H9 (cell line): ENCODE measurements at regions not wholly inside any gene's neighbourhood (a gene's known extent, or its start where the extent isn't known, plus 50 kb on each side); places are given as distances from the start of the nearest gene placed in this dataset.
"Not testable (repeated sequence)": the region's sequence is repeated elsewhere in the genome, so short reads cannot be mapped to it uniquely, and the experiment has no call there.

Experiments
- DNase-seq: peaks from one replicate; pipeline ENCODE4 v3.0.0-alpha.2; 2017
- H2AFZ ChIP-seq: one replicate; pipeline ENCODE4 v1.6.1; 2013; ENCODE audit warnings: mild to moderate bottlenecking, low read length, control low read depth, moderate library complexity
- H2AK5ac ChIP-seq: 2 replicates; pipeline ENCODE4 v1.6.1; 2013; ENCODE audit warnings: low read length, control low read depth, mixed read lengths; ENCODE audit not compliant: insufficient read length
- H2BK120ac ChIP-seq: one replicate; pipeline ENCODE4 v1.6.1; 2013; ENCODE audit warnings: low read depth, mild to moderate bottlenecking, low read length, control low read depth, inconsistent platforms; ENCODE audit not compliant: poor library complexity, severe bottlenecking
- H2BK12ac ChIP-seq: 2 replicates; pipeline ENCODE4 v1.6.1; 2013; ENCODE audit warnings: low read length, control low read depth, mixed read lengths, low read depth; ENCODE audit not compliant: insufficient read length
- H2BK15ac ChIP-seq: 2 replicates; pipeline ENCODE4 v1.6.1; 2013; ENCODE audit warnings: low read depth, low read length, control low read depth
- H2BK20ac ChIP-seq: one replicate; pipeline ENCODE4 v1.6.1; 2013; ENCODE audit warnings: low read depth, mild to moderate bottlenecking, low read length, control low read depth, inconsistent platforms; ENCODE audit not compliant: poor library complexity, severe bottlenecking
- H2BK5ac ChIP-seq: 2 replicates; pipeline ENCODE4 v1.6.1; 2013; ENCODE audit warnings: low read length, control low read depth, mixed read lengths; ENCODE audit not compliant: insufficient read length
- H3K14ac ChIP-seq: 2 replicates; pipeline ENCODE4 v1.6.1; 2013; ENCODE audit warnings: low read length, control low read depth; ENCODE audit not compliant: insufficient read depth
- H3K18ac ChIP-seq: 2 replicates; pipeline ENCODE4 v1.6.1; 2013; ENCODE audit warnings: low read depth, mild to moderate bottlenecking, mixed read lengths, low read length, control low read depth; ENCODE audit not compliant: insufficient read length
- H3K23ac ChIP-seq: 2 replicates; pipeline ENCODE4 v1.6.1; 2013; ENCODE audit warnings: low read length, control low read depth, mixed read lengths, low read depth; ENCODE audit not compliant: insufficient read length
- H3K23me2 ChIP-seq: 2 replicates; pipeline ENCODE4 v1.6.1; 2013; ENCODE audit warnings: low read depth, mild to moderate bottlenecking, mixed read lengths, low read length, control low read depth; ENCODE audit not compliant: insufficient read length, poor library complexity, severe bottlenecking
- H3K27ac ChIP-seq: 2 replicates; pipeline ENCODE4 v1.5.1; 2013; ENCODE audit warnings: low read length, control low read depth, mixed read lengths, low read depth; ENCODE audit not compliant: insufficient read length
- H3K27me3 ChIP-seq: 2 replicates; pipeline ENCODE4 v1.6.1; 2013; ENCODE audit warnings: low read length, control low read depth, inconsistent platforms; ENCODE audit not compliant: insufficient read depth
- H3K4ac ChIP-seq: 2 replicates; pipeline ENCODE4 v1.6.1; 2013; ENCODE audit warnings: low read depth, mild to moderate bottlenecking, control low read depth, inconsistent platforms, low read length, moderate library complexity
- H3K4me1 ChIP-seq: 2 replicates; pipeline ENCODE4 v1.6.1; 2013; ENCODE audit warnings: low read length, control low read depth, inconsistent platforms; ENCODE audit not compliant: insufficient read depth
- H3K4me2 ChIP-seq: 2 replicates; pipeline ENCODE4 v1.6.1; 2013; ENCODE audit warnings: low read length, control low read depth, mixed read lengths; ENCODE audit not compliant: insufficient read length, insufficient read depth
- H3K56ac ChIP-seq: 2 replicates; pipeline ENCODE4 v1.6.1; 2013; ENCODE audit warnings: low read depth, mild to moderate bottlenecking, mixed read lengths, low read length, control low read depth; ENCODE audit not compliant: insufficient read length
- H3K79me1 ChIP-seq: 2 replicates; pipeline ENCODE4 v1.6.1; 2013; ENCODE audit warnings: low read depth, mild to moderate bottlenecking, moderate library complexity, low read length, control low read depth, inconsistent platforms; ENCODE audit not compliant: insufficient read depth, poor library complexity, severe bottlenecking
- H3K79me2 ChIP-seq: 2 replicates; pipeline ENCODE4 v1.6.1; 2013; ENCODE audit warnings: low read length, control low read depth, inconsistent platforms; ENCODE audit not compliant: insufficient read depth
- H3K9ac ChIP-seq: 2 replicates; pipeline ENCODE4 v1.6.1; 2013; ENCODE audit warnings: low read length, control low read depth, mixed read lengths; ENCODE audit not compliant: insufficient read length; ENCODE audit errors: extremely low read depth
- H3K9me3 ChIP-seq: one replicate; pipeline ENCODE4 v1.6.1; 2013; ENCODE audit warnings: low read depth, low read length, inconsistent platforms; ENCODE audit not compliant: control insufficient read depth
- H3T11ph ChIP-seq: one replicate; pipeline ENCODE4 v1.6.1; 2013; ENCODE audit warnings: mild to moderate bottlenecking, low read length, control low read depth, inconsistent platforms
- H4K20me1 ChIP-seq: one replicate; pipeline ENCODE4 v1.6.1; 2013; ENCODE audit not compliant: control insufficient read depth, insufficient read length, insufficient read depth
- H4K5ac ChIP-seq: 2 replicates; pipeline ENCODE4 v1.6.1; 2013; ENCODE audit warnings: low read depth, mild to moderate bottlenecking, mixed read lengths, low read length, control low read depth; ENCODE audit not compliant: insufficient read length
- H4K8ac ChIP-seq: replicated peaks from 2 replicates; pipeline ENCODE4 v1.6.1; 2013; ENCODE audit warnings: low read length, control low read depth, mixed read lengths, low read depth; ENCODE audit not compliant: insufficient read length
- H4K91ac ChIP-seq: 2 replicates; pipeline ENCODE4 v1.6.1; 2013; ENCODE audit warnings: low read depth, mild to moderate bottlenecking, moderate library complexity, mixed read lengths, low read length, control low read depth; ENCODE audit not compliant: insufficient read length
- H3K27ac Mint-ChIP-seq, 3 experiments: 2 replicates in 2 of 3; 3 replicates in 1 of 3; pipeline ENCODE4 v1.8.0; 2020 to 2021; ENCODE audit warnings: mixed read lengths in 3 of 3, mild to moderate bottlenecking in 1 of 3, moderate library complexity in 1 of 3
- H3K27me3 Mint-ChIP-seq: 2 replicates; pipeline ENCODE4 v1.8.0; 2021; ENCODE audit warnings: low read depth, mild to moderate bottlenecking, moderate library complexity, mixed read lengths
- H3K36me3 Mint-ChIP-seq, 3 experiments: 2 replicates in 2 of 3; 3 replicates in 1 of 3; pipeline ENCODE4 v1.8.0; 2020 to 2021; ENCODE audit warnings: low read depth in 3 of 3, mixed read lengths in 3 of 3; ENCODE audit not compliant: insufficient read depth in 1 of 3
- H3K4me1 Mint-ChIP-seq, 2 experiments: 2 replicates each; pipeline ENCODE4 v1.8.0; 2020; ENCODE audit warnings: mixed read lengths in 2 of 2
- H3K4me3 Mint-ChIP-seq, 2 experiments: 2 replicates in 1 of 2; 3 replicates in 1 of 2; pipeline ENCODE4 v1.8.0; 2020 to 2021; ENCODE audit warnings: mild to moderate bottlenecking in 2 of 2, mixed read lengths in 2 of 2, moderate library complexity in 1 of 2
- H3K9me3 Mint-ChIP-seq, 2 experiments: 2 replicates in 1 of 2; 3 replicates in 1 of 2; pipeline ENCODE4 v1.8.0; 2020; ENCODE audit warnings: mild to moderate bottlenecking in 2 of 2, mixed read lengths in 2 of 2, moderate library complexity in 1 of 2
- WGBS: extraction: QIAGEN DNeasy Blood & Tissue Kit; methylation state at CpG from one replicate; pipeline ENCODE4 v1.1.7; 2013; ENCODE audit warnings: missing lambda C conversion rate, low lambda C conversion rate, mixed read lengths; ENCODE audit not compliant: insufficient read length; ENCODE audit errors: extremely low coverage; 5-methylcytosine and 5-hydroxymethylcytosine counted together
- TF ChIP-seq, protein P1 (sequence below): fragments of 200-600 bp; sonication (generic); conservative IDR thresholded peaks from 3 replicates; pipeline ENCODE4 v1.8.0; 2021; ENCODE audit warnings: antibody characterized with exemption, mild to moderate bottlenecking

GRCh38 chr14:52175982-52176502 lies 91.5 kb upstream of the PTGDR start:
- no peak overlapping the region for H3K23ac ChIP-seq
- no peak overlapping the region for H2BK12ac ChIP-seq
- H3K79me2 ChIP-seq: no peaks in the 10 kb centered on the region
- peaks cover 47 to 59% of the 10 kb centered on the region in 2 experiments for H3K9me3 Mint-ChIP-seq
- H3K27ac ChIP-seq: no peak overlapping the region
- H2BK120ac ChIP-seq: no peak overlapping the region
- no peak overlapping the region for H3K18ac ChIP-seq
- H3K27me3 Mint-ChIP-seq: no peaks in the 10 kb centered on the region
- H4K20me1 ChIP-seq: no peaks in the 10 kb centered on the region
- H2BK20ac ChIP-seq: no peak overlapping the region
- H2AK5ac ChIP-seq: no peak overlapping the region
- TF ChIP-seq, protein P1, sequence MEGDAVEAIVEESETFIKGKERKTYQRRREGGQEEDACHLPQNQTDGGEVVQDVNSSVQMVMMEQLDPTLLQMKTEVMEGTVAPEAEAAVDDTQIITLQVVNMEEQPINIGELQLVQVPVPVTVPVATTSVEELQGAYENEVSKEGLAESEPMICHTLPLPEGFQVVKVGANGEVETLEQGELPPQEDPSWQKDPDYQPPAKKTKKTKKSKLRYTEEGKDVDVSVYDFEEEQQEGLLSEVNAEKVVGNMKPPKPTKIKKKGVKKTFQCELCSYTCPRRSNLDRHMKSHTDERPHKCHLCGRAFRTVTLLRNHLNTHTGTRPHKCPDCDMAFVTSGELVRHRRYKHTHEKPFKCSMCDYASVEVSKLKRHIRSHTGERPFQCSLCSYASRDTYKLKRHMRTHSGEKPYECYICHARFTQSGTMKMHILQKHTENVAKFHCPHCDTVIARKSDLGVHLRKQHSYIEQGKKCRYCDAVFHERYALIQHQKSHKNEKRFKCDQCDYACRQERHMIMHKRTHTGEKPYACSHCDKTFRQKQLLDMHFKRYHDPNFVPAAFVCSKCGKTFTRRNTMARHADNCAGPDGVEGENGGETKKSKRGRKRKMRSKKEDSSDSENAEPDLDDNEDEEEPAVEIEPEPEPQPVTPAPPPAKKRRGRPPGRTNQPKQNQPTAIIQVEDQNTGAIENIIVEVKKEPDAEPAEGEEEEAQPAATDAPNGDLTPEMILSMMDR: no peak
- no CpG with 5 or more reads among the region's 6 CpGs for WGBS
- peaks cover 5% of the 10 kb centered on the region for H3K9me3 ChIP-seq
- H3T11ph ChIP-seq: no peak overlapping the region
- no peaks in the 10 kb centered on the region for H3K4me1 Mint-ChIP-seq
- no peak overlapping the region for H3K14ac ChIP-seq
- no peak overlapping the region for H3K4me2 ChIP-seq
- H2BK5ac ChIP-seq: no peak overlapping the region
- no peak overlapping the region for H3K56ac ChIP-seq
- H3K4me1 ChIP-seq: no peaks in the 10 kb centered on the region
- no peak overlapping the region for H2AFZ ChIP-seq
- H3K9ac ChIP-seq: no peak overlapping the region
- H3K36me3 Mint-ChIP-seq: peaks cover 3 to 30% (median 13%) of the 10 kb centered on the region in 3 experiments
- no peak for DNase-seq
- no peak overlapping the region for H2BK15ac ChIP-seq
- H4K91ac ChIP-seq: no peak overlapping the region
- H4K8ac ChIP-seq: no peak overlapping the region
- H3K4ac ChIP-seq: no peak overlapping the region
- no peak overlapping the region for H3K4me3 Mint-ChIP-seq
- H3K79me1 ChIP-seq: no peaks in the 10 kb centered on the region
- no peaks in the 10 kb centered on the region for H3K23me2 ChIP-seq
- H3K27me3 ChIP-seq: no peaks in the 10 kb centered on the region
- H3K27ac Mint-ChIP-seq: no peak overlapping the region
- H4K5ac ChIP-seq: no peak overlapping the region

GRCh38 chr14:52171932-52172331 lies 95.6 kb upstream of the PTGDR start:
- not testable (repeated sequence) for H2BK120ac ChIP-seq, H2BK5ac ChIP-seq, H3K4me2 ChIP-seq, H3K56ac ChIP-seq, H3K27ac Mint-ChIP-seq, H4K5ac ChIP-seq, H3K4ac ChIP-seq, H3K79me1 ChIP-seq, H3K79me2 ChIP-seq, H2BK12ac ChIP-seq, H2BK15ac ChIP-seq, DNase-seq, H3K4me3 Mint-ChIP-seq, H3K27ac ChIP-seq, H2BK20ac ChIP-seq, H3K9me3 ChIP-seq, H4K20me1 ChIP-seq, H3T11ph ChIP-seq, H2AFZ ChIP-seq, H2AK5ac ChIP-seq, H3K23ac ChIP-seq, H3K9ac ChIP-seq, H3K14ac ChIP-seq, H3K18ac ChIP-seq, H3K4me1 ChIP-seq, H4K8ac ChIP-seq, H3K23me2 ChIP-seq, H3K4me1 Mint-ChIP-seq, H3K27me3 ChIP-seq, H4K91ac ChIP-seq, H3K27me3 Mint-ChIP-seq
- Mint-ChIP-seq H3K9me3 (peaks cover 53 to 63% of the 10 kb centered on the region in 2 experiments), H3K36me3 (peaks cover 6 to 27% (median 12%) of the 10 kb centered on the region in 3 experiments)
- no CpG with 5 or more reads among the region's 1 CpG for WGBS
